Fibroblast of the aortic adventitia (primary cell): ENCODE measurements at regions not wholly inside any gene's neighbourhood (a gene's known extent, or its start where the extent isn't known, plus 50 kb on each side); places are given as distances from the start of the nearest gene placed in this dataset.

ENCODE experiments used
- DNase-seq: peaks from one replicate; pipeline ENCODE4 v3.0.0-alpha.2; 2010; ENCODE audit warnings: low read depth
- H3K4me3 ChIP-seq: 2 replicates; pipeline ENCODE4 v1.5.1; 2011; ENCODE audit warnings: low read depth, mild to moderate bottlenecking, control low read depth, low read length, moderate library complexity
- TF ChIP-seq, protein P1 (sequence below): IDR thresholded peaks from 2 replicates; pipeline ENCODE4 v1.5.1; 2011; ENCODE audit warnings: mild to moderate bottlenecking, low read length, control low read depth, inconsistent platforms; ENCODE audit not compliant: insufficient read depth

DNA sequence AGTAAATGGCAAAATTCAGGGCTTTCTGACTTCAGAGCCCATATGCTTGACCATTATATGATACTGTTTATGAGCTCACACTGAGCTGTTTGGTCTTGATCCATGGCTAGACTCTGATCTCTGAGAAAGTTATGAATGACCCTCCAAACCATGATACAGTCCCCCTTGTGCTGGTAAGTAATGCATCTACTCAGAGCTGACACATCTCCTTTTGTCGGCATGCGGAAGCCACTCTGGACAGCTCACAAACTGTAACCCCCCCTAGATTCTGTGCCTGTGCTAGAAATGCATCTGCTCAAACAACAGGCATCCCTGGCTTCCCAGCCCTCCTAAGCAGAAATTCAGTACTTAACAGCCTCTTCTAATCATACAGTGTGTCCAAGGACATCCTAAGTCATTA, 150.8 kb upstream of the RAG2 start:
- TF ChIP-seq, protein P1, sequence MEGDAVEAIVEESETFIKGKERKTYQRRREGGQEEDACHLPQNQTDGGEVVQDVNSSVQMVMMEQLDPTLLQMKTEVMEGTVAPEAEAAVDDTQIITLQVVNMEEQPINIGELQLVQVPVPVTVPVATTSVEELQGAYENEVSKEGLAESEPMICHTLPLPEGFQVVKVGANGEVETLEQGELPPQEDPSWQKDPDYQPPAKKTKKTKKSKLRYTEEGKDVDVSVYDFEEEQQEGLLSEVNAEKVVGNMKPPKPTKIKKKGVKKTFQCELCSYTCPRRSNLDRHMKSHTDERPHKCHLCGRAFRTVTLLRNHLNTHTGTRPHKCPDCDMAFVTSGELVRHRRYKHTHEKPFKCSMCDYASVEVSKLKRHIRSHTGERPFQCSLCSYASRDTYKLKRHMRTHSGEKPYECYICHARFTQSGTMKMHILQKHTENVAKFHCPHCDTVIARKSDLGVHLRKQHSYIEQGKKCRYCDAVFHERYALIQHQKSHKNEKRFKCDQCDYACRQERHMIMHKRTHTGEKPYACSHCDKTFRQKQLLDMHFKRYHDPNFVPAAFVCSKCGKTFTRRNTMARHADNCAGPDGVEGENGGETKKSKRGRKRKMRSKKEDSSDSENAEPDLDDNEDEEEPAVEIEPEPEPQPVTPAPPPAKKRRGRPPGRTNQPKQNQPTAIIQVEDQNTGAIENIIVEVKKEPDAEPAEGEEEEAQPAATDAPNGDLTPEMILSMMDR, result no peak
- DNase-seq, result peak; percentile 25
- no peak overlapping the region for H3K4me3 ChIP-seq

DNA sequence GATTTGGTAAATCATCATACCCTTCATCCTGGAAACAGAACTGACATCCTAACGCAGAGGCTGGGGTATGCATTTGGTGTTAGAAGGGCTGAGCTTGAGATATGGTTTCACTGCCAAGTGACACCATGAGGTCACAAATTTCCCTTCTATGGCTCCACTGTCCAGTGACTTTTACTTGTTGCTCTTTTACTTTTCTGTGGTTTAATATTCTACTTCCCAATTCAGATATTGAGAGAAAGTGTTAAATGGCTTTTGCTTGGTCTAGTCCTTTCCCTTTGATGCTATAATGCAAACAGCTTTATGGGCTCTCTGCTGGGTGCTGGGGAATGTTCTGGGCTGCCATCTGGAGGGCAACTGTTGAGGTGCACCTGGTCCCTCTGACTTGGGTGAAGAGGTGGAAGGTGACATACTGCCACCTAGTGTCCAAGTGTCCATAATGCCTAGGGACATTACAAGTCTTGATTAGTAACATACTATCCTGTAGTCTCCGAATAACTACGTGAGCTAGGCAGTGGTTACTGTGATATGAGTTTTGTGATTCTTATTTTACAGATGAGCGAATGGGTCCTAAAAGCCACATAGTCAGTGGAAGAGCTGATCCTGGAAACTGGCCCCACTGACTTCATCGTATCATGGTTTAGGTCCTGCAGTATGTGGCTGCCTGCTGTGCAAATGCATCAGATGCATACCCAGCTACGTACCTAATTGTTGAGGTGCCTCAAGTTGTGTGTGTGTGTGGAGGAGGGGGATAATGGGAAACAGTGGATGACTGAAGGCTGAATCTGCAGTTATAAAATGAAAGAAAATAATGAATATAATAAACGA, 149.1 kb upstream of the RAG2 start:
- TF ChIP-seq, protein P1, result peak; percentile 99
- DNase-seq, result peak; percentile 96
- H3K4me3 ChIP-seq, result no peak overlapping the region

DNA sequence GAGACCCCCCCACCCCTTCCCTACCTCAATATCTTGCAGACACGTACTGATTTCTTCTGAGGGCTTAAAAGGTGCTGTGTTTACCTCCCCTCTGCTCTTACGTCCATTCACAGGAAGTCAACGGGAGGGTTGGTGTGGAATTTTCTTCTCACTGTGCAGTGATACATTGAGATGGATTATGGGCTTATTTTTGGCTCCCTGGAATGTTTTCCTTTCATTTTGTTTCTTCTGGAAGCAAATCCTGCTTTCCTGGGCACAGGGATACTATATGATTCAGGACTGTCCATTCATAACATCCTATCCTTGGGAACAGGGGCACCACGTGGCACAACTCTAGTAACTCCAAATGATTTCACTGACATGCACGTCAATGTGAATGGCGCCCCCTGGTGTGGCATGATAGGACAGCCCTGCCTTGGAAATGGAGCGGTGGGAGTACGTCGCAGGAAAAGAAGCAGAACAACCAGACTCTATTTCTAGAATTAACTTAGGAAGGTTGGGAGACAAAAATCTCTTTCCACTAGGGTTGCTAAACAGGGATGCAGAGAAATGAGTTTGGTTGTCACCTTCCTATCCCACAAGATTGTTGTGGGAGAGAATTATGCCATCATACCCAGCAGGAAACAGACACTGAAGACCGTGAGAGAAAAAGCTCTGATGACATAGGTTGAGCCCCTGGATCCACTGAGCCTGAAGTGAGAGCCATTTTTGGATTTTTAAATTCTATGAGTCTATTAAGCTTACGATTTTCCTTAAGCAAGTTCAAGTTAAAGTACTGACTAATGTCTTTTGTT, 146.5 kb upstream of the RAG2 start:
- DNase-seq, result peak; percentile 77
- TF ChIP-seq, protein P1, result peak; percentile 90
- H3K4me3 ChIP-seq, result no peak overlapping the region

DNA sequence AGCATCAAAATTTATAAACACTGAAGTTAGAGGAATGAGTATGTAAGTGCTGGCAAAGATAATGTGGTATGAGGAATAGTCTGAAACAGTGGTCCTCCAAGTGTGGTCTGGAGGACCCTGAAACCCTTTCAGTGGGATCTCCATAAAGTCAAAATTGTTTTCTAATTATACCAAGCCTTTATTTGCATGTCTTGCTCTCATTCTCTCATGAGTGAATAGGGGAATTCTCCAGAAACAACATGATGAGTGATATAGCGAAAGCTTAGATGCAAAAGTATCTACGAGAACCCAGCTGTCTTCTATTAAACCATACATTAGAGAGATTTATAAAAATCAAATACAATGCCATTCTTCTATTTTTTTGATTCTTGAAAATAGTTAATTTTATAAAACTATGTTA, 145.0 kb upstream of the RAG2 start:
- no peak for DNase-seq
- no peak overlapping the region for H3K4me3 ChIP-seq
- TF ChIP-seq, protein P1, result no peak

DNA sequence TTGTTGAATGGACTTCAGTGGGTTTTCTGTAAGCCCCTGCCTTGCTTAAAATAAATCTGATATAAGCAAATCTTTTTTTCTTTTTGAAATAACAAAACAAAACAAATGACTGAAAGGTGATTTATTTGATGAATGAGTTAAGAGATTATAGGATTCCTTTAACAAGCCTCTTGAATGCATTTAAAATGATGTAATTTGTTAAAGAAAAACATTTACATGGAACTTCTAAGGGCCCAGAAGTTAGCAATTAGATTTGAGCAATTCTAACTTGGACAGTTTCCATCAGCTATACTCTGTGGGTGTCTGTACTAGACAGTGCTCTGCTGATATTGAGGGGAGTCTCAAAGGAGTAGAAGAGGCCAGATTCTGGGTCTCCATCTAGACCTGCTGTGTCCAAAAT, 143.5 kb upstream of the RAG2 start:
- no peak overlapping the region for H3K4me3 ChIP-seq
- peak; percentile 15 for DNase-seq
- TF ChIP-seq, protein P1, result no peak

DNA sequence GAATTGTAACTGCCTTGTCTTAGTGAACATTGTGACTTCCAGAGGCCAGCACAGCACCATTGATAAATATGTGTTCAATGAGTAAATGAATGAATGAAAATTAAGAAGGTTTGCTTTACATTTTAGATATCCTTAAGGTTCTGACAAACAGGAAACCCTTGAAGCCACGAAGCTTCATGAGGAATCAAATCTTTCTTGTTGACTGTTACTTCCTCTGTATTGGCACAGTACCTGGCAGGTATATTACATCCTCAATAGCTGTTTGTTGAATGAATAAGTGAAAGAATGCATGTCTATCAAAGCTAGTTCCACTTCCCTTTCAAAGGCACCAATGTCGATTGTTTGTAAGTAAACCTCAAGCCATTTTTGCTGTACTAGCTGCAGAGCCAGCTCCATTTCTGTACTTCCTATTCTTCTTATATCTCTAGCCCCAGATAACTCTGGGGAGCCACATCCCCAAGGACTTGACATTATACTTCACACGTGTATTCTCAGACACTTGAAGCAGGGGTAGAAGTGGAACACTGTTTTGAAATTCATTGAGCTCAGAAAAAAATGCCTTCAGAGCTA, 140.3 kb upstream of the RAG2 start:
- TF ChIP-seq, protein P1, result no peak
- no peak for DNase-seq
- no peak overlapping the region for H3K4me3 ChIP-seq
